Stimulated activated CD4-positive, alpha-beta T cell treated with anti-CD3 and anti-CD28 coated beads, Interleukin-4, amount 100 ng/mL, for 1 hour (primary cell): ENCODE measurements at regions not wholly inside any gene's neighbourhood (a gene's known extent, or its start where the extent isn't known, plus 50 kb on each side); places are given as distances from the start of the nearest gene placed in this dataset.
"Not testable (repeated sequence)": the region's sequence is repeated elsewhere in the genome, so short reads cannot be mapped to it uniquely, and the experiment has no call there.

Experiments
- DNase-seq: peaks from one replicate; pipeline ENCODE4 v3.0.0-alpha.2; 2020

DNA sequence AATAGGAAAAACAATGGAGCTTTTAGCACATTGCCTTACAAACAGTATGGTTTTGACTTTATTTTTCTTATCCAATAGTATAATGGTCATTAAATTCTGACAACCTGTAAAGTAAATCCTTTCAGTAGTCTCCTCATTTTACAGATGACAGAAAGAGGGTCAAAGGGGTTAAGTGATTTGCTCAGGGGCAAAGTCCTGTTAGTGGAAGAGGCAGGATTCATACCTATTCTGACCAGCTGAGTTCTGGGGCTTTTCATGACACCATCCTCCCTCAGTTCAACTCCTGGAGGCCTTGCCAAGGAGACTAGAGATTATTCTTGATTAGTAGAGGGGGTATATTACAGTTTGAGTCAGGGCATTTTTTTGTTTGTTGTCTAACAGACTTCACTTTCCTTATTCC is 278.7 kb upstream of the DUSP10 start:
- no peak for DNase-seq

DNA sequence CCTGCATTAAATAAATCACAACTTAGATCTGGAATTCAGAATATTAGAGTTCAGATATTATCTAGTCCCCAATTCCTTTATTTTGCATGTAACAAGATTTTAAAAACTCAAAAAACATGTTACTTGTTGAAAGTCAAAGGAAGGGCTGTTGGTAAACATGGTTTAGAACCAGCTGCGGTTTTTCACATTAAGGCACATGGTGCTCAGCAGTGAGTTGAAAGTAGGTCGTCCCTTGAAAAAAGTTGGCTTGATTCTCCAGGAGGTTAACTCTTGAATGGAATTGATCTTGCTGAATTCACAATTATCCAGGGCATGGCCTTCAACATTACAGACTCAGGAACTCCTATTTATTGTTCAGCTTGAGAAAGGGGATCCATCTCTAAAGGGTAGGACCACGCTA is 277.1 kb upstream of the DUSP10 start:
- no peak for DNase-seq

DNA sequence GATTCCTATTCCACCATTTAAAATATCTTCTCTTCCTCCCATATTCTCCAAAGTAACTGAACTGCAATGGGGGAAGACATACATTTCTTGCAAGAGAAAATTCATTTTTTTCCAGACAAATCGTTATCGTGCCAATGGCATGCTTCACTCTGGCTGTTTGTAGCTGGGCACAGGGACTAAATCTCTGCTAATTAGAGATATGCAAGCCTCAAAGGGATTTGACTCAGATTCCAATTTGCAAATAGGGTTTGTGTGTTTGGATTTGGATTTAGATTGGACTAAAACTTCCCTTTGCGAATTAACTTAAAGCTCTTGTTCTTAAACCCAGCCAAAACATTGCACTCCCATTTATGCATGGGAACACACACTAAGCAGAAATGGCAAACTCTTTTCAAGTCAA is 276.2 kb upstream of the DUSP10 start:
- DNase-seq = no peak

DNA sequence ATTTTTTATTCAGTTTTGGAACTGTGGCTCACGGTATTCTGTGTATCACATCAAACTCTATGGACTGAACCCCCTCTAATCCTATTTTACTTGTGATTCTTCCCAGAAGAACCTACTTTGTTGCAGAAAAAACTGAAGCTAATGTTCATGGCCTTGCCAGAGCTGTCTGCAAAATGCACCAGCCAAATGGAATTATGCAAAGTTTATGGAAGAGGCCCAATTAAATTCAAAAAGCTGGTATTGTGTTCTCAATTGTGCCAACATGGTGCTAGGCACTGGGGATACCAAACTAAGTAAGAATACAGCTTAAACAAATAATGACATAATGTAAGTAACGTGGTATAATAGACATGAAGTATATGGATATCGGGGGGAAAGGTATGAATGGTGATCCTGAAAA is 273.8 kb upstream of the DUSP10 start:
- DNase-seq = no peak

DNA sequence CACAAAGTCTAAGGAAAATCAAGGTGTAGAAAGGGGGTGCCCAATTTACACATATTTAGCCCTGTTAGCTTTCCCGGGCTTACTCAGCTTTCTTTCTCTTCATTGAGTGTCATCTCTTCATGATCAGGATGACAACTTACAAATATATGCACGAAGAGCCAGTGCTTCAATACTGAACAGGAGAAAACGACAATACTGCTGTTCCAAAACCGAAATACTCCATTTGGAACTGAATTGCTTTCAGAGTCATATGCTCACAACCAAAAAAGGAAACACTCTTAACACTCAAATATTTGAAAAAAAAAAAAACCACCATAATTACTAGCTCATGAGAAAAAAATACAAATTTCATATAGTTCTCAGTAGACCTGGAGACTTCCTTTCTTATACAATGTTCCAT is 272.1 kb upstream of the DUSP10 start:
- no peak for DNase-seq

DNA sequence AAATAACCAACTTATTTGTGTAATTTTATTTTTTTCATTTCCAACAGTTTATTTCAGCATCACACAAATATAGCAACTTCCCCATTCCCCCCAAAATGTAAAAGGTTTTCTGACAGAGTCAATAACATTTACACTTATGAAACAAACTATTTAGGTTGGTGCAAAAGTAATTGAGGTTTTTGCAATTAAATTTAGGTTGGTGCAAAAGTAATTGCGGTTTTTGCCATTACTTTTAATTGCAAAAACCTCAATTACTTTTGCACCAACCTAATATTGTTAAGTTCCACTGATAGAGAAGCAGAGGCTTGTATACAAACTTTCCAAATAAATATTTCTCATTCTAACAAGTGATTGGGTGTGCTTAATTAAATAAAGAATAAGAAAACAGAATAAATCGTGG is 270.9 kb upstream of the DUSP10 start:
- DNase-seq = no peak

DNA sequence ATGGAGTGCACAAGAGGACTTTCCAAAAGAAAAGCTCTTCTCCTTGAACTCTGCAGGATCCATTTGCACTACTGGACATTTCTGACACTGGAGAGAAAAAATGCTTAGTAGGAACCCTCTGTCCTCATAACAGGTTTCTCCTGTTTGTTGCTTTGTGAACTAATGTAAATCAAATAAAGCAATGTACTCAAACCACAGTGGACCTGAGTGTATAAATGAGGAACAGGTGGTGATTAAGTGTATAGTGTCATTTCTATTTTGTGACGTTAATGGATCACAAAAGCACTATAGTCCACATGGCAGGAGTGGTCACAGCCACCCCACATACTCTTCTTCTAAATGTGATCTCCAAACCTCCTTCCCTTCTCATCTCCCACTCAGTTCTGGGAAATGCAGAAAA is 268.4 kb upstream of the DUSP10 start:
- no peak for DNase-seq

DNA sequence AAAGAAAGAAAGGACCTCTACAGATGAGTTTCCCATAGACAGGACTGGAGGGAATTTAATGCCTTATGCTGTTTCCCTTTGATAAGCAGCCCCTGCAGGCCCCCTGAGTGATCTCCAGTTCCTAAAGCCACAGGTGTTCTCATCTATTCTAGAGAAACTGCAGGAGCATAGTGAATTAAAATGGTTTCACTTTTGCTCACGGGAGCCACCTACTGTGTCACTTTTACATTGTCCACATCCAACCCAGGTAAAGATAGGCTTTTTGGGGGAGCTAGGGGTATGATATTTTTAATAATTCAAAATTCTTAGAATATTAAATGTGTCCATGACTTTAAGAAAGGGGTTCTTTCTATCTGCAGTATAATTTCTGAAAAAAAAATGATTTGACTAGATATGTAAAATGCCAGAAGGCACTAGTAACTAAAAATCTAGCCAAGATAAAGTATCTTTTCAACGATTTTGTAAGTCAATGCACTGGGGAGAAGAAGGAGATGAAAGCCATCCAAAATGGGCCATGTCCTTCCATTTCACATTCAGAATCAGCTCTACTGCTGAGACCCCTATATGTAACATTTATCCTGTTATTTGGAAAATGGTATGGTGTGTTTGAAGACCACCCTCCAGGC is 267.3 kb upstream of the DUSP10 start:
- peak; percentile 7 for DNase-seq

DNA sequence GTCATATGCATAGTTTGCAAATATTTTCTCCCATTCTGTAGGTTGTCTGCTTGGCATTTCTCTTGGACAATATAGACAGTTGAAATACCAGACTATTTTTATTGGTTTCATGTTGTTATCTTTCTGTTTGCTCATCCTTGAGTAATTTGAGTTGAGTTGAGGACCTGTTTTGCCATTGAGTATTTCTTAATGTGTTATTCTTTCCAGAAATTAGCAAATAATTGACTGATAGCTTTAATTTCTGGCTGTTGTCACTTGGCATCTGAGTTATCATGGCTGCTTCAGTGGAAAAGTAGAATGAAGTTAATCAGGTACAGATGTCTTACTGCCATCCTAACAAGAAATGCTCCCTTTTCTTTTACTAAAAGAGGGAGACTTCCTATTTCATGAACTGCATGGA is 264.8 kb upstream of the DUSP10 start:
- no peak for DNase-seq

DNA sequence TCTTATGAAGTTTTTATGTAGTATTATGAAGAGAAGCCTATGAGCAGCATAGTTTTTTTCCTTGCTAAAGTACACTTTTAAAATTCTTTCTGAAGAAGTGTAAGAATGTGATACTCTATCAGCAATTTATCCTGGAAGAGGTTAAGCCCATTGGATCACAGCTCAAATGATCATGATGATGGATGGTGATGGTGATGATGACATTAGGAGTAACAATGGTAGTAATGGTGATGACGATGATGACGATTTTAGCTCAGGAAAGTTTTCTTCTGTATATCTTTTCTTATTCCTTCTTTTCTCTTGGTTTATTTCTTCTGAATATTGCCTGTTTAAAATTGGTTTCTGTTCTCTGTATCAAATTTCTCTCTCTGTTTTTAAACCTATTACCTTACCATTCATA is 262.9 kb upstream of the DUSP10 start:
- DNase-seq = no peak

DNA sequence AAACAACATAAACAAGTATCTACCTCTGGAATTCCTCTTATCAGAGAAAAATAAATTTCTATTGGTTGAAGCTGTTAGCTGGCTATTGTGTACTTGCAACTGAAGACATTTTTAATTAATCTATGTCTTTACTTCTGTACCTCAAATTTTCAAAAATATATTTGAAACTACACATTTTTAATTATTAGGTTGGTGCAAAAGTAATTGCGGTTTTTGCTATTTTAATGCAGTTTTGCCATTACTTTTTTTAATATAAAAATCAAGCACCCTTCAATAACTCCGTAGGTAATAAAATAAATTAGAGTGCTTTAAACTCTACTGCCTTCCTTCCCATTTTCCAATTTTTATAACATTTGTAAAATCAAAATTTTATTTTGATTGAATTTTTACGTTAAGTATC is 262.1 kb upstream of the DUSP10 start:
- DNase-seq = no peak

DNA sequence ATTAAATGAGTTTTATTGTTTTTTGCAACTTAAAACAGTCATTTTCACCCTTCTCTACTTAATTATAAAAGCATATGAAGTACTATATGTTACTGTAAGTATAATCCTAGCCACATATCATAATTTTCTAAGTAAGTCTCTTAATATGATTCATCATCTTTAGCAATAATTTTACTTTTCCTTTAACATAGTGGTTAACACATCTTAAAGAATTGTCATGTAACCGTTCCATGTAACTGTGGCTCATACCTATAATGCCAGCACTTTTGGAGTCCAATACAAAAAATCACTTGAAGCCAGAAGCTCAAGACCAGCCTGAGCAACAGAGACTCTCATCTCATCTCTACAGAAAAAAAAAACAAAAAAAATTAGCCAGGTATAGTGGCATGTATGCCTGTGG is 260.6 kb upstream of the DUSP10 start:
- DNase-seq = no peak

DNA sequence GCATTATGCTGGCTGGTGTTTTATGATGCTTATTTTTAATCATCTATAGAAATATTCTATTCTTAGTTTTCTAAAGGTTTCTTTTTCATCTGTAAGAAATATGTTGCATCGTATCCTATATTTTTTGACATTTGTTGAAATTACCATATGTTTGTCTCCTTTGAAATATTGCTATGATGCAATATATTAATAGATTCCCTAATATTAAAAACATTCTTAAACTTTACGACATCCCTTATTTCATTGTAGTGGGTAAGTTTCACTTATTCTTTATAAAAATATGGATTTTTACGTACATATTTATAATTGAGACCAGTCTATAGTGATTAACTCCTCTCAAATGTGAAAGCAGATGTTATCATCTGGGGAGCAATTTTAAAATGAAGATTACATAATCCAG is 258.2 kb upstream of the DUSP10 start:
- no peak for DNase-seq

DNA sequence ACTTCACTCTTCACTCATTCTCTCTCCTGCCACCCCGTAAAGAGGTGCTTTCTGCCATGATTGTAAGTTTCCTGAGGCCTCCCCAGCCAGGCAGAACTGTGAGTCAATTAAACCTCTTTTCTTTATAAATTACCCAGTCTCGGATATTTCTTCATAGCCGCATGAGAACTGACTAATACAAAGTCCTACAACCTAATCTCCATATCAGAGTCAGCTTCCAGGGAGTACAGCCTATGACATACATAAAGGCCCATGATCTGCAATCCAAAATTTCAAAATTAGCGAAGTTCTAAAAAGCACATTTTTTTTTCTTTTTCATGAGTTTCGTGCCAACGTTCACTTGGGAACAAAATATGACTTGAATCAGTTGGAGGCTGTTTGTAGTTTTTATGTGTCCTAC is 256.9 kb upstream of the DUSP10 start:
- no peak for DNase-seq

DNA sequence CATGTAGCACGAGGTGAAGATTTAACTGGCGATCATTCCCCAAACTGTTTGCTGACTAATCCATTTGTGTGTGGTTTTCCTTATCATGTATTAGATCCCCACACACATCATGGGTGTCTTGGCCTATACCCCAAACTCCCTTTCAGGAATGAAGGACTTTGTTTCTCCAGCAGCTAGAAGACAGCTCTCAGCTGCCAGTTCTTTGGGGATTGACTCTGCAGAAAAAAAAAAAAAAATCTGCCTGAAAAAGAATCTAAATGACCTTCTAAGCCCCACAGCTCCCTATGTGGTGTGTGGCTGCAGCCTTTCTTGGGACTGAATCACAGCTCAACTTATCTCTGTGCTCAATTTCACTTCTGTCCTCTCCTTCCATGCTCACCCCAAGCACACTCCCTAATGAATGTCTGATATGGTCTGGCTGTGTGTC is 256.3 kb upstream of the DUSP10 start:
- no peak for DNase-seq

DNA sequence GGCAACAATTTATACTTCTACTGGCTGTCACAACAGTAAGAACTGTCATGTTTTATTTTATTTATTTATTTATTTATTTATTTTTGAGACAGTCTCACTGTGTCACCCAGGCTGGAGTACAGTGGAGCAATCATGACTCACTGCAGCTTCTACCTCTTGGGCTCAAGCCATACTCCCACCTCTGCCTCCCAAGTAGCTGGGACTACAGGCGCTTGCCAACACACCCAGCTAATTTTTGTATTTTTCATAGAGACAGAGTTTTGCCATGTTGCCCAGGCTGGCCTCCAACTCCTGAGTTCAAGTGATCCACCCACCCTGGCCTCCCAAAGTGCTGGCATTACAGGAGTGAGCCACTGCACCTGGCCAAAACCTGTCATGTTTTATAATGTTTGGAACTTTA is 255.1 kb upstream of the DUSP10 start:
- DNase-seq = not testable (repeated sequence)

DNA sequence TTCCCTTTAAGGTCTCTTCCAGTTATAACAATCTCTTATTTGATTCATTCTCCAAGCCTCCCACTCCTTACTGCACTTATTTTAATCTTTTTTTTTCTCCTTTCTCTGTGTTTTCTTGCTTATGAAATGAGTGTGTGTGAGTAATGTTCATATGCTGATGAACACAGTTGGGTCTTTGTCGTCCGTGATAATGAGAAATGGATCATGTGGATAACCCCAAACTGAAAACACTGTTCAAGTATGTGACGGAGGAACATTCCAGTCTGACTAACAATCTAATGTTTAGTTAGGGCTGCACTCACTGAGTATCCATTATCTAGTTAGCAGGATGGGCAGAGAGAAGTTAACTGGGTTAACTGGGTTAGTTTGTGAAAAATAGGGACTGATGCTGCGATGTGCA is 253.1 kb upstream of the DUSP10 start:
- DNase-seq = no peak

DNA sequence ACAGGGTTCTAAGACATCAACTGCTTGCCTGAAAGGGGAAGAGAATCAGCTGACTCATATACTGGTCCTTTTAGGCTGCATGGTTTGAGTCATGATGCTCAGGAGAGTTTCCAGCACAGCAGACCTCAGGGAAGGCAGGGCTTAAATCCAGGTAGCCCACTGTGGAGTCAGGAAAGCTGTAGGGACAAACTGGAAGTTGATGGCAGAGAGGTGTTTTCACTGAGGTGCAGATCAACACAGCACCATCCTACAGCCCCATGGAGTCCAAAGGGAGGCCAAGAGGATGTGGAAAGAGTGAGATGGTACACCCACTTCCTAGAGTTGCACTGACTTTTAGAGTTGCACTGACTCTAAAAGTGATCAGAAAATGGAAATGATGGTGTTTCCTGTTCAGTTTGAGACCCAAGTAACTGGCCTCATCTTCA is 252.4 kb upstream of the DUSP10 start:
- DNase-seq = no peak

DNA sequence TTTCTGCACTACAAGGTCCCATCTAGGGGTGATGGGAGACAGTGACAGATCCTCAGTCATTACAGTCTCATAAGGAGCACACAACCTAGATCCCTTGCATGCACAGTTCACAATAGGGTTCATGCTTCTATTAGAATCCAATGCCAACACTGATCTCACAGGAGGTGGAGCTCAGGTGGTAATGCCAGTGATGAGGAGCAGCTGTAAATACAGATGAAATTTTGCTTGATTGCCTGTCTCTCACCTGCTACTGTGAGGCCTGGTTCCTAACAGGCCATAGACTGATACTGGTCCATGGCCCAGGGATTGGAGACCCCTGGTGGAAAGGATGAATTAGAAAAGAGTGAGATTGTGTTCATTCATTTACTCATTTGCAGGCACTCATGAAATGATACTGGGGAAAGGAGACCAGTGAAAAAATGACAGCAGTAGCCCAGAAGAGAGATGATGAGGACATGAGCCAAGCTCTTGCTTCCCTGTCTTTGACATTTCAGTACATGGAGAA is 251.6 kb upstream of the DUSP10 start:
- DNase-seq = no peak

DNA sequence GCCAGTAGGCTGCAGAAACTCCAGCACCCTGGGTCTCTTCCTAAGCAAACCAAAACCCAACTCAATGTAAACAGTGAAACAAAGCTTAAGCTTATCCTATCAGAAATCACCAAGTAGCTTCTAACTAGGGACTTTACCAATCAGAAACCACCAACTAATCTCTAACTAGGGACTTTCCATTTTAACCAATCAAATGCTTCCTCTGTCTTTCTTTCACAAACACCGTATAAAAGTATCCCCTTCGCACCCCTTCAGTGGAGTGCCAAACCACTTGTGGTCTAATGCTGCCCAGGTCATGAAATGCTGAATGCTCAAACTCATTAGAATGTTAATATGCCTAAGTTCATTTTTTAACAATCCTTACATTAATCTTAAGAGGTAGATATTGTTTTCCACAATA is 250.5 kb upstream of the DUSP10 start:
- DNase-seq = no peak

DNA sequence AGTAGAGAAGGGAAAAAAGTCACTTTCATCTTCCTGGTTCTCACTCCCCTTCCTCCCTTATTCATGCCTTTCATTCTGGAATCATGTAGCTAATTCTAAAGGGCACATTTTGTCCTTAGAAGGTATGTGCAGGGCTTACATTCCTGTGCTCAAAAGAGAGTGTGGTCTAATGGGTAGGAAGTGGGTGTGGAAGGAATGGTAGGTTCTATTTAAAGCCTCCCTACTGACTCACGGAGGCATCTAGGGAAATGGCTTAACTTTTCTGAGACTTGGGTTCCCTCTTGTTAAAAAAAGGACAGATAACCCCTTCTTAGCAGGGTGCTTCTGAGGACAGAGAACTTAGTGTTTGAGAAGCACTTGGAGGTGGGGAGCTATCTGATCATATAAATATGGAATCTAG is 249.3 kb upstream of the DUSP10 start:
- no peak for DNase-seq

DNA sequence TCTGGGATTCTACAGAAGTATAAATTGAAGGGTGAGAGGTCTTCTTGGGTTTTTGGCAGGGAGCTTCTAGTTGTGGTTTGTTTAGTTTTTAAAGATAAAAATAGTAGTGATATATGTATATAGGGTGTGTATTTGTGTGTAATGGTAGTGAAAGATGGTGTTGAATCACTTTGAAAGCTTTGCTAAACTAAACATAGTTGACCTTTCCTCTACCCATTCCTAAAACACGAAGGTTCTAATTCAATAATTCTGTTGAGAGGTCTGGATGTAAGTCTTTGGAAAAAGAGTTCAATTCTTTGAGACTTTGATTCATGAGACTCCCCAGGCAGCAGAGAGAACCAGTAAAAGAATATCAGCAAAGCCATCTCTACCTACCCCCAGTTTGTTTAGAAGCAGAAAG is 247.9 kb upstream of the DUSP10 start:
- no peak for DNase-seq

DNA sequence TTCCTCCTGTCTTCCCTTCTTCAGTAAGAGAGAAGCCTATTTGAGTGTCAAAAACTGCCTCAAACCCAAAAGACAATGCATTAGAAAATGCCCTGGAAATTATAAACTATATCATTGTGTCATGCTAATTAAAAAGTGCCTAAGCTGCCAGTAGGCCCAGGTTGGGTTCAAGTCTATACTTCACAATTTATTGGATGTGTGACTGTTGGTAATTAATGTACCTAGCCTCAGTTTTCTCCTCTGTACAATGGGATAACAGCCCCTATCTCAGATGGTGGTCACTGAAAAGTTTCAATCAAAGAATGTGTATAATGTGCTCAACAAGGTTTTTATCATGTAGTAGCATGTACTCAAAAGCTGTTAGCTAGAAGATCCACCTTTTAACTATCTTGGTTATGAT is 246.9 kb upstream of the DUSP10 start:
- DNase-seq = no peak

DNA sequence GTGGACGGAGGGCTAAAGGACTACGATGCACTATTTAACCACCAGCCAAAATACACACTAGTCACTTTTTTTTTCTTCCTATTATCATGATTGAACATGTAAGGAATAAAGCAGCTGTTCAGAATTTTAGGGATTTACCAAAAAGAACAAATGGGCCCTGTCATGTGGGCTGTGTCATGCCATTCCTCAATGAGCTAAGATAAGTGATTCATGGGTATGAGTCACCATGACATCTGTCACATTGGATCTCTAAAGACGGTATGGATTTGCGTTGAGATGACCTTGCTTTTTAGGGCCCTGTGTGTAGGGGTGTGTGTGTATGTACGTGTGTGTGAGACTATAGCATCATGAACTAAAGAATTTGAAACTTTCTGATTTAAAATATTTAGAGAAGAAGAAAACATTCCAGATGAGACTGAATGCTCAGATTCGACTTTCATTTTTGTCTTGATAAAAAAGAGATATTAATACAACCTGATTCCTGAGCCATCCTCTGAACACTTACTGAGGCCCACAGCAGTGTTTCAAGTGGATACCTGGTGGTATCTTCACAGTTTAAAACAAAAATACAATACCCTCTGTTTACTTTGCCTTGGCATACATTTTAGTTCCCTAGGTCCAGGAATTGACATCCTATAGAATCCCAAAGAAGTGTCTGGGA is 246.1 kb upstream of the DUSP10 start:
- DNase-seq = no peak

DNA sequence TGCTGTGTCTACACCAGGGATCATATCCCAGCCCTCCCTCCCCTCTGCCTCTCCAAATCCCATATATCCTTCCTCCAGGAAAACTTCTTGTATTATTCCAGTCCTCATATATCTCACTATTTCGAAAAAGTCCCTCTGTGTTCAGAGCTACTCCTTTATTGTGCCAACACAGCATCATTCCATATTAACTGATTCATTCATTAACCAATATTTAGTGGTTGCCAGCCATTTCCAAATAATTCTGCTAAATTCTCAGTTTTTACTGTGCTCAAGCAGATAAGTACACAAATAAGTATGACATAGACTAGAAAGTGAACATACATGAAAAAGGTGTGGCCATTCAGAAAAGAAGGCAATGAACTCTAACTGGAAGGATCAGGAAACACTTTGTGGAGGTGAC is 241.6 kb upstream of the DUSP10 start:
- no peak for DNase-seq
